WTC11 (cell line): ENCODE measurements at regions not wholly inside any gene's neighbourhood (a gene's known extent, or its start where the extent isn't known, plus 50 kb on each side); places are given as distances from the start of the nearest gene placed in this dataset.

Experiments
- ATF1 ChIP-seq: sonication (generic); formaldehyde crosslinking; IDR thresholded peaks from 2 replicates; pipeline ENCODE4 v1.8.1; 2023; ENCODE audit warnings: mild to moderate bottlenecking, moderate library complexity, missing genetic modification reagents
- ATF3 ChIP-seq: sonication (generic); formaldehyde crosslinking; conservative IDR thresholded peaks from 2 replicates; pipeline ENCODE4 v1.8.1; 2022; ENCODE audit warnings: mild to moderate bottlenecking, missing genetic modification reagents
- CTCF ChIP-seq: fragments of 200-600 bp; IDR thresholded peaks from 2 replicates; pipeline ENCODE4 v1.8.0; 2022; ENCODE audit warnings: antibody characterized with exemption
- ESRRA ChIP-seq: sonication (generic); formaldehyde crosslinking; IDR thresholded peaks from 2 replicates; pipeline ENCODE4 v1.8.1; 2022; ENCODE audit warnings: mild to moderate bottlenecking, missing genetic modification reagents, borderline replicate concordance
- MAX ChIP-seq: sonication (generic); formaldehyde crosslinking; IDR thresholded peaks from 2 replicates; pipeline ENCODE4 v1.8.0; 2022; ENCODE audit warnings: mild to moderate bottlenecking, missing genetic modification reagents
- MYBL2 ChIP-seq: sonication (generic); formaldehyde crosslinking; IDR thresholded peaks from 2 replicates; pipeline ENCODE4 v1.8.1; 2023; ENCODE audit warnings: mild to moderate bottlenecking, moderate library complexity, missing genetic modification reagents
- NFE2L1 ChIP-seq: sonication (generic); formaldehyde crosslinking; IDR thresholded peaks from 2 replicates; pipeline ENCODE4 v1.8.1; 2023; ENCODE audit warnings: missing genetic modification reagents
- RELA ChIP-seq: sonication (generic); formaldehyde crosslinking; IDR thresholded peaks from 2 replicates; pipeline ENCODE4 v1.8.1; 2022; ENCODE audit warnings: missing genetic modification reagents, mild to moderate bottlenecking, borderline replicate concordance
- SP1 ChIP-seq: sonication (generic); formaldehyde crosslinking; conservative IDR thresholded peaks from 2 replicates; pipeline ENCODE4 v1.8.1; 2022; ENCODE audit warnings: missing genetic modification reagents
- ZNF121 ChIP-seq: sonication (generic); formaldehyde crosslinking; IDR thresholded peaks from 2 replicates; pipeline ENCODE4 v1.8.0; 2023; ENCODE audit warnings: missing genetic modification reagents

DNA sequence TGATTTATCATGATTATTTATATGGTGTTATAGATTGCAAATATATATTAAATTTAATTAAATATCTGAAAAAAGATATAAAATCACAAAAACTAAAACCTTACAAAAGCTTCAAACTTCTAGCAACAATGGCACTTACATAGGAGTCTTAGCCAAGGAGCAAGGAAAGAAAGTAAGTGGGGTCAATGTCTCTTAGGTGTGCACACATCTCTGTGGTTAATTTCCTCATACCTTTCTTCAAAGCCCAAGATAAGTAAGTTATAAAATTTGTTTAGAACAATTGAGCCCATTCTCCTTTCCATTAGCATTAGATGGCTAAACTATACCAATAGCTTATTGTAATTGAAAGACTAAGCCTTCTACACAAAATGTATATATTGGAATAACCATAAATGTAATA is 161.6 kb upstream of the PDE4D start:
- TF ChIP-seq ZNF121 (CRISPR knock-in tag) (no peak), CTCF (no peak), ATF3 (CRISPR knock-in tag) (no peak), ATF1 (no peak), RELA (CRISPR knock-in tag) (no peak), MAX (no peak), NFE2L1 (CRISPR knock-in tag) (no peak), SP1 (CRISPR knock-in tag) (no peak), ESRRA (CRISPR knock-in tag) (no peak), MYBL2 (no peak)
